ENCODE measurements at regions not wholly inside any gene's neighbourhood (a gene's known extent, or its start where the extent isn't known, plus 50 kb on each side); places are given as distances from the start of the nearest gene placed in this dataset.

DNA sequence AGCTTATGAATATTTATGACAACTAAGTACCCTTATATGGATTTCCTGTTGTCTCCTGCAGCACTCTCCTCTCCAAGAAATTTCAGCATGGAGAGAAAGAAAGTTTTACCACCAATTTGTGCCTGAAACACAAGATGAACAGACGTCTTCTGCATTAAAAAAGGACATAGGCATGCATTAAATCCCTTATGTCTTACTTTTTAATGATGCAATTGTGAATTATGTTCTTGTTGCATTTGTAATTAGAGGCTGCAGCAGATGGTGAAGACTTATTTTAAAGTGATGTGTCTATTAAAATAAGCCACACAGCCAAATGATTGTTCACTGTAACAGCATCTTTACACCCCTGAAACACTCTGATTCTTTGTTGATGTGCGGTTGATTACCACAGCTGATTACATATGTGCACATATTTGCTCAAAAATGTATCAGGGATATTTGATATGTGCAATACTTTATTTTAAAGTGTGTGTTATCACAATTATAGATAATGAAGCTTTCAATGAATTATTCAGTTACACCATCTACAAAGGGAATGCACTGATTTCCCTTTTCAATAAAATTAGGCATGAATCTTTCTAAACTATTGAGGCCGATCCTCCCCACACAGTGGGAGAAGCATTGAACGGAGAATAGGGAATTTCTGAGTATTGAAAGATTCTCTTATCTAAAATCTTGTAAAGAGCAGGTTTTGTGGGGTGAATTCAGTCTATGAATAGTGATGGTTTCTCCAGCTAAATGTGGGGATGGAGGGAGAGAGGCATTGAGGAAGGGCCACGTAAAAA is 585.1 kb downstream of the SLC4A3 start:
- Histone ChIP-seq H3K4me1 (no peaks in the 10 kb centered on the region), H3K27ac (no peak overlapping the region), H3K9me3 (no peaks in the 10 kb centered on the region), H3K27me3 (no peaks in the 10 kb centered on the region), H3K36me3 (no peaks in the 10 kb centered on the region), H3K4me3 (no peak overlapping the region)
- FAIRE-seq (no peak), DNase-seq (no peak), ATAC-seq (no peak)
- WGBS, 2 donors, result 90 to 93% methylated on average over 5 of the region's 5 CpGs
- no peak for TF ChIP-seq CTCF (IDR thresholded peaks at IDR 0.05)
- intact Hi-C loops (cut with DNase I), result no loop called here

- no peaks in the 10 kb centered on the region for H3K9me3 ChIP-seq
- H3K27me3 ChIP-seq, result no peaks in the 10 kb centered on the region
- H3K36me3 ChIP-seq, result no peaks in the 10 kb centered on the region
- DNase-seq (no peak), FAIRE-seq (no peak), ATAC-seq (no peak)
- 60 to 66% methylated on average over 3 of the region's 3 CpGs for WGBS, 2 donors
- intact Hi-C loops (cut with DNase I), result no loop called here
- H3K4me1 ChIP-seq, result no peaks in the 10 kb centered on the region
- H3K4me3 ChIP-seq, result no peak overlapping the region
- TF ChIP-seq CTCF (IDR thresholded peaks at IDR 0.05), result no peak
- no peak overlapping the region for H3K27ac ChIP-seq
These were observed 588.4 kb downstream of the SLC4A3 start for GRCh38 chr2:220215785-220216184.

DNA sequence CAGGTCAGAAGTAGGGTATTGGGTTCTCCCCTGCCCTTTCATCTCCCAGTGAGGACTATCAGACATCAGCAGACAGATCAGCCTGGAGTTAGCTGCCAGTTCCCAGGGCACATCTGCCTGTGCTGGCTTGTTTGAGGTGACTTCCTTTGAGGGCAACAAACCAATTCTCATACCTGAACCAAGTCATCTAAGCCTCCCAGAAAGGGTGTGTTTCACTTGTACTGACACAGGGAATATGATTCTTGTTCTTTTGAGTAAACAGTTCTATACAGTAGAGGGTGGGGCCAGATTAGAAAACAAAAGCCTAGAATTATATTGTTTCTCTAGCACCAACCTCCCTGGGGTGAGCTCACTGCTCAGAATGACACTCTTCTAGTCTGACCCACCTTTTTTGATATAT is 591.9 kb downstream of the SLC4A3 start:
- no peak overlapping the region for H3K27ac ChIP-seq
- no peak for TF ChIP-seq CTCF (IDR thresholded peaks at IDR 0.05)
- no peaks in the 10 kb centered on the region for H3K4me1 ChIP-seq
- H3K36me3 ChIP-seq, result no peaks in the 10 kb centered on the region
- no peaks in the 10 kb centered on the region for H3K27me3 ChIP-seq
- ATAC-seq, result no peak
- no peak for FAIRE-seq
- intact Hi-C loops (cut with DNase I), result no loop called here
- no peaks in the 10 kb centered on the region for H3K9me3 ChIP-seq
- DNase-seq, result no peak
- H3K4me3 ChIP-seq, result no peak overlapping the region

- H3K4me1 ChIP-seq, result no peaks in the 10 kb centered on the region
- DNase-seq, result no peak
- TF ChIP-seq CTCF (IDR thresholded peaks at IDR 0.05), result no peak
- no peaks in the 10 kb centered on the region for H3K9me3 ChIP-seq
- intact Hi-C loops (cut with DNase I), result no loop called here
- no peaks in the 10 kb centered on the region for H3K36me3 ChIP-seq
- no peak for FAIRE-seq
- no peak overlapping the region for H3K4me3 ChIP-seq
- no peaks in the 10 kb centered on the region for H3K27me3 ChIP-seq
- no peak overlapping the region for H3K27ac ChIP-seq
- WGBS, 2 donors, result 72 to 76% methylated on average over 2 of the region's 2 CpGs
- ATAC-seq, result no peak
These were observed 592.6 kb downstream of the SLC4A3 start for GRCh38 chr2:220220009-220220408.

DNA sequence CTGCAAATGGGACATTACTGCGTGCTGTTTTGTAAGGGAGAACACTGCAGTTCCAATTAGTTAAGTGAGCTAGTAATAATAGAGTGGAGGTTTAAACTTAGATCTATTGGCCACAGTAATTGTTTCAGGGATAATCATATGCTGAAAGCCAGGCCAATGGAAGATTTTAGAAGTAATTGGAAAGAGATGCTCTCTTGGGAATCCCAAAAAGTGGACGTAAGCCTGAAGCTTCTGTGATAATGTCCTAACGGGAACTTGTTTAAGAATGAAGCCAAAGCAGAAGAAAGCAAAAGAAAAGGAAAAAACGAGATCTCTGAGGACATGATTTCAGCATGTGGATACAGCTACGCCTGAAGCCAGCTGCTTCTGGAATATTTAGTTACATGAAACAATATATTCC is 594.6 kb downstream of the SLC4A3 start:
- H3K4me3 ChIP-seq, result no peak overlapping the region
- FAIRE-seq, result no peak
- DNase-seq, result no peak

More for the DNA sequence above, 594.6 kb downstream of the SLC4A3 start:
- no peak for TF ChIP-seq CTCF (IDR thresholded peaks at IDR 0.05)
- no peak for ATAC-seq
- Histone ChIP-seq H3K36me3 (no peaks in the 10 kb centered on the region), H3K27me3 (no peaks in the 10 kb centered on the region), H3K4me1 (no peaks in the 10 kb centered on the region), H3K9me3 (no peaks in the 10 kb centered on the region), H3K27ac (no peak overlapping the region)
- intact Hi-C loops (cut with DNase I), result no loop called here
- WGBS, 2 donors, result 85 to 90% methylated on average over 5 of the region's 5 CpGs

Measured in pancreas (tissue), 10 donors.